ENCODE measurements at regions not wholly inside any gene's neighbourhood (a gene's known extent, or its start where the extent isn't known, plus 50 kb on each side); places are given as distances from the start of the nearest gene placed in this dataset.

- DNase-seq (no peak), ATAC-seq (replicated peaks) (no peak)
- no peak overlapping the region for H3K4me3 Mint-ChIP-seq
- no peaks in the 10 kb centered on the region for H3K4me1 Mint-ChIP-seq
- H3K9me3 Mint-ChIP-seq, result no peaks in the 10 kb centered on the region
- H3K27ac Mint-ChIP-seq, result no peak overlapping the region
- no peaks in the 10 kb centered on the region for H3K27me3 Mint-ChIP-seq
- no peaks in the 10 kb centered on the region for H3K36me3 Mint-ChIP-seq
Measured at GRCh38 chr13:22449251-22449650, 731.5 kb upstream of the SGCG start.

DNA sequence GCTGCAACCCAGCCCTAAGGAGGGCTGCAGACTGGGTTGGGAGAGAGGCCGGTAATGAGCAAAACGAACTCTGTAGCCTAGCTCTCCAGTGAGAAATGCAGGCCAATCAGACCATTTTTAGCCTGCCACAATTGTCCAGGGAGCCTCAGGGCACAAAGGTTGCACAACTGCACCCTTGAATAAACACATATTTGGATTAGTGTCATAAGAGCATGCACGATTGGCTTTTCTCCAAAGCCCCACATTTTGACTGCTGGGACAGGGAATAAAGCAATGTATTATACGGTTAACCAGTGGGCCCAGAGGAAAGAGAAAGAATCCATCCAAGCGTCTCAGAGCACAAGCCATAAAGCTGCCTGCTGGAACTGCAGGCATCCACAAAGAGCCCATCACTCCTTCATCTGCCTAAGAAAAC, 729.4 kb upstream of the SGCG start:
- DNase-seq (no peak), ATAC-seq (replicated peaks) (no peak)
- Mint-ChIP-seq H3K27me3 (no peaks in the 10 kb centered on the region), H3K9me3 (peaks cover 0 to 1% of the 10 kb centered on the region in 2 donors), H3K27ac (no peak overlapping the region), H3K4me3 (no peak overlapping the region), H3K4me1 (no peaks in the 10 kb centered on the region), H3K36me3 (no peaks in the 10 kb centered on the region)

GRCh38 chr13:22454586-22454985, 726.2 kb upstream of the SGCG start:
- Mint-ChIP-seq H3K4me1 (no peaks in the 10 kb centered on the region), H3K4me3 (no peak overlapping the region), H3K27ac (no peak overlapping the region), H3K36me3 (no peaks in the 10 kb centered on the region), H3K9me3 (peaks cover 0 to 1% of the 10 kb centered on the region in 2 donors), H3K27me3 (no peaks in the 10 kb centered on the region)
- DNase-seq (no peak), ATAC-seq (replicated peaks) (no peak)

DNA sequence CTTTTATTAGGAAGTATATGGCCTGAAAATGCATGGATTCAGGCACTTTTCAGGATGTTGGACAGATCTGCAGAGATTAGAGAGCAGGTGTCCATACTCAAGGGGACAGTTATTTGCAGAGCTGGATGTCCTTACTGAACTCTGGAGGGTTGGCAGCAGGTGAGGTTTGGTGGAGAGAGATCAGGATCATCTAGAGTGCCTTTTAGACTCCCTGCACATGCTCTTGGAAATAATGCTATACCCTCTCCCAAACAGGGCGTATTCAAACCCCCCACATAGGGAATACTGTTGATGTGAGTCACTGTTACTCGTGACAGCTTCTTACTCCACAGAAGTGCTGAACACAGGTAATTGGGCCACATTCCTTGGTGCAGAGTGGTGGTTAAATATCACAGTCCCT, 725.7 kb upstream of the SGCG start:
- Mint-ChIP-seq H3K4me3 (no peak overlapping the region), H3K27me3 (no peaks in the 10 kb centered on the region)
- no peak for ATAC-seq (replicated peaks)

GRCh38 chr13:22461854-22462490, 718.8 kb upstream of the SGCG start:
- Mint-ChIP-seq H3K9me3 (no peaks in the 10 kb centered on the region), H3K4me1 (no peaks in the 10 kb centered on the region), H3K4me3 (no peak overlapping the region), H3K27me3 (no peaks in the 10 kb centered on the region), H3K36me3 (no peaks in the 10 kb centered on the region), H3K27ac (no peak overlapping the region)
- no peak for DNase-seq
- ATAC-seq (replicated peaks), result no peak

More for the DNA sequence above, 725.7 kb upstream of the SGCG start:
- Mint-ChIP-seq H3K9me3 (peaks cover 0 to 1% of the 10 kb centered on the region in 2 donors), H3K36me3 (no peaks in the 10 kb centered on the region), H3K4me1 (no peaks in the 10 kb centered on the region), H3K27ac (no peak overlapping the region)
- DNase-seq, result no peak

GRCh38 chr13:22463089-22463488, 717.7 kb upstream of the SGCG start:
- DNase-seq, result no peak
- H3K27ac Mint-ChIP-seq, result no peak overlapping the region
- H3K36me3 Mint-ChIP-seq, result no peaks in the 10 kb centered on the region
- no peak for ATAC-seq (replicated peaks)
- H3K4me3 Mint-ChIP-seq, result no peak overlapping the region
- no peaks in the 10 kb centered on the region for H3K4me1 Mint-ChIP-seq
- H3K9me3 Mint-ChIP-seq, result no peaks in the 10 kb centered on the region
- H3K27me3 Mint-ChIP-seq, result no peaks in the 10 kb centered on the region

DNA sequence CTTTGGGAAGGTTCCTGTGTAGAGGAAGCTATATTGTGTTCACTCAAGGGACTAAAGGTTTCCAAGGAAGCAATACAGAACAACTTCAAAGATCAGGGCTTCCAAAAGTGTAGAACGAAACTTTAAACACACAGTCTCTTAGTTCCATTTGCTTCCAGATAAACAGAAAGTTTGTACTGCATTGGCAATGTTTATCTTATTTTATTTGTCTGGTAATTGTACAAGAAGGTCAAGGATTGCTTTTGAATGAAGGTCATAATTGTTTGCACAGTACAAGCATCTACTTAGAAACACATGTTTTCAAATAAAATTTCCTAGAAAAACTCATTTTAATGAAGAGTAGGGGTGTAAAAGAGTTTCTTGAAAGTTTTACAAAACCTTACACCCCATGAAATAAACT, 712.7 kb upstream of the SGCG start:
- Mint-ChIP-seq H3K36me3 (no peaks in the 10 kb centered on the region), H3K27ac (no peak overlapping the region), H3K27me3 (no peaks in the 10 kb centered on the region), H3K4me3 (no peak overlapping the region), H3K9me3 (no peaks in the 10 kb centered on the region), H3K4me1 (no peaks in the 10 kb centered on the region)
- DNase-seq (no peak), ATAC-seq (replicated peaks) (no peak)

DNA sequence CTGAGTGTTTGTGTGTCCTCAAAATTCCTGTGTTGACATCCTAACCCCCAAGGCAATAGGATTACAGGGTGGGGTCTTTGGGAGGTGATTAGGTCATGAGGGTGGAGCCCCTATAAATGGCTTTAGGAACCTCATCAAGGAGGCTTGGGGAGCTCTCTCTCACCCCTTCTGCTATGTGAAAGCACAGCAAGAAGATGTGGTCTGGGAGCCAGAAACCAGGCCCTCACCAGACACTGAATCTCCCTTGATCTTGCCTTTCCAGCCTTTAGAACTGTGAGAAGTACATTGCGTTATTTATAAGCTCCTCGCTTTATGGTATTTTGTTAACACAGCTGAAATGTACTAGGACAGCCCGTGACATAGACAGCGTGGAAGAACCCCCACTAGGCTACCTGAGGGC, 712.0 kb upstream of the SGCG start:
- Mint-ChIP-seq H3K27me3 (no peaks in the 10 kb centered on the region), H3K4me1 (no peaks in the 10 kb centered on the region), H3K4me3 (no peak overlapping the region), H3K36me3 (no peaks in the 10 kb centered on the region), H3K27ac (no peak overlapping the region), H3K9me3 (no peaks in the 10 kb centered on the region)
- no peak for ATAC-seq (replicated peaks)
- no peak for DNase-seq

- Mint-ChIP-seq H3K4me3 (no peak overlapping the region), H3K27me3 (no peaks in the 10 kb centered on the region), H3K4me1 (no peaks in the 10 kb centered on the region)
Measured at GRCh38 chr13:22469452-22469851, 711.3 kb upstream of the SGCG start.

DNA sequence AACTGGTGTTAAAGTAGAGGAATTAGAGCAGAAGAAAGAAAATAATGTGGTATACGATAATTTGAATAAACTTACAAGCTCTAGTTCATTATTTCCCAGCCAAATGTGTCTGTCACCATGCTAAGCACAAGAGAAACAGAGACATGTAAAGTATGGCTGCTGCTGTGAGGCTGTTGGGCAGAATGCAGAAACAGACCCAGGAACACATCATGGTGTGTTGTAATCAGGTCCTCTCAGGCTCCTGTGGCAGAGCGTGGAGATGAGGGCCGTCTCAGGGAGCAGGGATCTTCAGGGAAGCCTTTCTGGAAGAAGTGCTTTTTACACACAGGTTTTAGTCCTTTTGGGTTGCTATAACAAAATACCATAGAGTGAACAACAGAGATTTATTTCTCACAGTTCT, 710.7 kb upstream of the SGCG start:
- H3K27me3 Mint-ChIP-seq, result no peaks in the 10 kb centered on the region
- H3K4me3 Mint-ChIP-seq, result no peak overlapping the region
- H3K9me3 Mint-ChIP-seq, result no peaks in the 10 kb centered on the region
- no peak overlapping the region for H3K27ac Mint-ChIP-seq
- DNase-seq, result no peak
- no peaks in the 10 kb centered on the region for H3K4me1 Mint-ChIP-seq
- no peaks in the 10 kb centered on the region for H3K36me3 Mint-ChIP-seq
- no peak for ATAC-seq (replicated peaks)

More at GRCh38 chr13:22469452-22469851, 711.3 kb upstream of the SGCG start:
- DNase-seq, result no peak
- no peak overlapping the region for H3K27ac Mint-ChIP-seq
- H3K9me3 Mint-ChIP-seq, result no peaks in the 10 kb centered on the region
- no peak for ATAC-seq (replicated peaks)
- no peaks in the 10 kb centered on the region for H3K36me3 Mint-ChIP-seq

GRCh38 chr13:22482496-22483000, 698.2 kb upstream of the SGCG start:
- Mint-ChIP-seq H3K36me3 (no peaks in the 10 kb centered on the region), H3K27ac (no peak overlapping the region), H3K4me3 (no peak overlapping the region), H3K9me3 (peaks cover 0 to 7% of the 10 kb centered on the region in 2 donors), H3K27me3 (no peaks in the 10 kb centered on the region), H3K4me1 (peaks cover 0 to 1% of the 10 kb centered on the region in 2 donors)
- DNase-seq, result no peak
- peak in 1 of 2 donors; percentile 18 for ATAC-seq (replicated peaks)

GRCh38 chr13:22483276-22483675, 697.5 kb upstream of the SGCG start:
- H3K27ac Mint-ChIP-seq, result no peak overlapping the region
- H3K27me3 Mint-ChIP-seq, result no peaks in the 10 kb centered on the region

DNA sequence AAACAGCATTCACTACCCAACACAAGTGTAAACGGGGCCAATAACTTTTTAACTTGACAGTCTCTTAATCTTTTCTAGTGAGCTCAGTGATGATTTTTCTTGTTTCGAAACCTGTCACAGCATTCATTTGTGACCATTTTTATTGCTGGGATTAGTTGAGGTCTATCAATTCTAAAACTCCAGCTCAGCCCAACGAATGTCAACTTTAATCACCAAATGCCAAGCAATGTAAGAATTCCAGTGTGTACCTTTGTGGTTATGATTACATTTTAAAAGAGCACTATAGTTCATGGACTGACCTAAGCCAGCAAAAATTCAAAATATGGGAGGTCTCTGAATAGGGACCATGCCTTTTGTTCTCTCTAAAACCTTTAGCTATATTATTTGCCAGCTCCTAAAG, 694.3 kb upstream of the SGCG start:
- no peak for ATAC-seq (replicated peaks)
- Mint-ChIP-seq H3K4me3 (no peak overlapping the region), H3K9me3 (peaks cover 0 to 6% of the 10 kb centered on the region in 2 donors), H3K36me3 (no peaks in the 10 kb centered on the region), H3K27me3 (no peaks in the 10 kb centered on the region), H3K27ac (no peak overlapping the region), H3K4me1 (peaks cover 0 to 1% of the 10 kb centered on the region in 2 donors)
- DNase-seq, result no peak

More at GRCh38 chr13:22483276-22483675, 697.5 kb upstream of the SGCG start:
- DNase-seq, result no peak
- Mint-ChIP-seq H3K4me3 (no peak overlapping the region), H3K9me3 (peaks cover 0 to 5% of the 10 kb centered on the region in 2 donors), H3K36me3 (no peaks in the 10 kb centered on the region), H3K4me1 (peaks cover 0 to 1% of the 10 kb centered on the region in 2 donors)
- no peak for ATAC-seq (replicated peaks)

GRCh38 chr13:22487932-22488331, 692.8 kb upstream of the SGCG start:
- Mint-ChIP-seq H3K27ac (no peak overlapping the region), H3K9me3 (peaks cover 0 to 4% of the 10 kb centered on the region in 2 donors), H3K36me3 (no peaks in the 10 kb centered on the region), H3K27me3 (no peaks in the 10 kb centered on the region), H3K4me1 (no peaks in the 10 kb centered on the region), H3K4me3 (no peak overlapping the region)
- ATAC-seq (replicated peaks), result no peak
- no peak for DNase-seq

DNA sequence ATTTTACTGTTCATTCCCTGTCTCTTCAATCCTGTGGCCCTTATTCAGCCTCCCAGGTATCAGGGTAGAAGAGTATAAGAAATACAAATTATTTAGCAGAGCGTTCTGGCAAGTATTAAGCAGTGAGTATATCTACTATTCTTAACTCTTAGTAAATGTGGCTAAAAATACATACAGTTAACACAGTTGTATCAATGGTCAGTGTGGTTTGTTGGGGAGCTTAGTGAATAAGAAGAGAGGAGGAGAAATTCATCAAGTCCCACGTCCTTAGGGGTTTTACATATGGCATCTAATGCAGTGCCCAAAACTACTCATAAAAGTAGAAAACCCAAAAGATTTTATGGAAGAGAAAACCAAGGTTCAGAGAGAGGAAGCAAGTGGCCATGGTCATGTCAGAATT, 691.0 kb upstream of the SGCG start:
- Mint-ChIP-seq H3K36me3 (no peaks in the 10 kb centered on the region), H3K27ac (no peak overlapping the region), H3K27me3 (no peaks in the 10 kb centered on the region), H3K4me3 (no peak overlapping the region), H3K9me3 (peaks cover 0 to 6% of the 10 kb centered on the region in 2 donors), H3K4me1 (no peaks in the 10 kb centered on the region)
- ATAC-seq (replicated peaks) (no peak), DNase-seq (no peak)

Measured in stimulated activated naive B cell treated with anti-CD40 and anti-IgM and Interleukin-4, amounts not matched to agents 10 μg/mL and 1 μg/mL and 100 μg/mL, for 72 hours (primary cell).